IMR-90 (cell line): ENCODE measurements at regions not wholly inside any gene's neighbourhood (a gene's known extent, or its start where the extent isn't known, plus 50 kb on each side); places are given as distances from the start of the nearest gene placed in this dataset.

Experiments used
- ATAC-seq: fragments of 200-7000 bp; cut with Tn5 transposase; 2 replicates; pipeline ENCODE4 v1.9.1; 2020; ENCODE audit warnings: low read depth, mild to moderate bottlenecking, moderate library complexity
- BruUV-seq: library from RNA; stranded (reverse); fragments of 400-500 nt; replicated peaks from 2 replicates; lab custom pipeline; 2021; lab: Mats Ljungman, UMichigan
- CTCF ChIA-PET: fragments of 300-600 bp; formaldehyde crosslinking; extraction: SDS; loops from one replicate; lab custom pipeline; 2021; ENCODE audit warnings: antibody characterized with exemption; lab: Yijun Ruan, JAX
- POLR2A ChIA-PET: fragments of 300-600 bp; sonication (Branson Sonifier 250); formaldehyde crosslinking; loops from one replicate; lab custom pipeline; 2022; ENCODE audit warnings: antibody characterized with exemption; ENCODE audit not compliant: unreplicated experiment; lab: Charles Lee
- DNase-seq: peaks from one replicate; pipeline ENCODE4 v3.0.0; 2013
- H2AFZ ChIP-seq: replicated peaks from 2 replicates; pipeline ENCODE3; 2013; ENCODE audit warnings: low read length, mild to moderate bottlenecking; ENCODE audit not compliant: poor library complexity
- H2AK5ac ChIP-seq: 2 replicates; pipeline ENCODE4 v1.6.1; 2013; ENCODE audit warnings: low read depth, low read length, inconsistent platforms
- H2AK9ac ChIP-seq: replicated peaks from 2 replicates; pipeline ENCODE3; 2013; ENCODE audit warnings: mild to moderate bottlenecking, low read depth, low read length, moderate library complexity; ENCODE audit not compliant: poor library complexity
- H2BK120ac ChIP-seq: 2 replicates; pipeline ENCODE4 v1.6.1; 2013; ENCODE audit warnings: low read depth, low read length, inconsistent platforms
- H2BK15ac ChIP-seq: 3 replicates; pipeline ENCODE4 v1.6.1; 2013; ENCODE audit warnings: low read depth, low read length, inconsistent platforms
- H2BK20ac ChIP-seq: 2 replicates; pipeline ENCODE4 v1.6.1; 2013; ENCODE audit warnings: low read depth, mild to moderate bottlenecking, inconsistent platforms, low read length, moderate library complexity
- H2BK5ac ChIP-seq: 2 replicates; pipeline ENCODE4 v1.6.1; 2013; ENCODE audit warnings: mild to moderate bottlenecking, low read depth, low read length, inconsistent platforms; ENCODE audit not compliant: poor library complexity, severe bottlenecking
- H3K14ac ChIP-seq: replicated peaks from 2 replicates; pipeline ENCODE4 v1.6.1; 2013; ENCODE audit warnings: low read depth, low read length, inconsistent platforms
- H3K18ac ChIP-seq: 2 replicates; pipeline ENCODE4 v1.6.1; 2013; ENCODE audit warnings: low read depth, low read length, control low read depth
- H3K23ac ChIP-seq: 2 replicates; pipeline ENCODE4 v1.6.1; 2013; ENCODE audit warnings: low read depth, low read length, inconsistent platforms
- H3K27ac ChIP-seq: 2 replicates; pipeline ENCODE4 v1.5.1; 2013; ENCODE audit warnings: mild to moderate bottlenecking, control low read depth, low read length; ENCODE audit not compliant: insufficient read depth
- H3K27me3 ChIP-seq: 2 replicates; pipeline ENCODE4 v1.6.1; 2013; ENCODE audit warnings: low read length; ENCODE audit not compliant: control insufficient read depth, insufficient read depth
- H3K36me3 ChIP-seq: 2 replicates; pipeline ENCODE4 v1.6.1; 2013; ENCODE audit warnings: low read length, mixed read lengths; ENCODE audit not compliant: control insufficient read depth, insufficient read depth
- H3K4ac ChIP-seq: 2 replicates; pipeline ENCODE4 v1.6.1; 2013; ENCODE audit warnings: low read depth, low read length, inconsistent platforms
- H3K4me1 ChIP-seq: 2 replicates; pipeline ENCODE4 v1.6.1; 2013; ENCODE audit warnings: low read length, mixed read lengths; ENCODE audit not compliant: control insufficient read depth, insufficient read depth
- H3K4me2 ChIP-seq: 2 replicates; pipeline ENCODE4 v1.6.1; 2013; ENCODE audit warnings: low read depth, mild to moderate bottlenecking, control low read depth, low read length, moderate library complexity
- H3K4me3 ChIP-seq: 2 replicates; pipeline ENCODE4 v1.5.1; 2013; ENCODE audit warnings: low read depth, mild to moderate bottlenecking, control low read depth, low read length, moderate library complexity; ENCODE audit not compliant: insufficient read depth
- H3K56ac ChIP-seq: 2 replicates; pipeline ENCODE4 v1.6.1; 2013; ENCODE audit warnings: low read length, inconsistent platforms; ENCODE audit not compliant: insufficient read depth; ENCODE audit errors: extremely low read depth
- H3K79me1 ChIP-seq, 2 experiments: 2 replicates each; pipeline ENCODE4 v1.6.1; 2013; ENCODE audit warnings: low read length in 2 of 2, inconsistent platforms in 1 of 2, low read depth in 1 of 2
- H3K9ac ChIP-seq: 2 replicates; pipeline ENCODE4 v1.6.1; 2013; ENCODE audit warnings: low read depth, low read length, control low read depth
- H3K9me1 ChIP-seq: 2 replicates; pipeline ENCODE4 v1.6.1; 2013; ENCODE audit warnings: low read length, inconsistent platforms; ENCODE audit not compliant: insufficient read depth
- H3K9me3 ChIP-seq: 2 replicates; pipeline ENCODE4 v1.6.1; 2013; ENCODE audit warnings: low read length; ENCODE audit not compliant: control insufficient read depth, insufficient read depth
- H4K20me1 ChIP-seq: 2 replicates; pipeline ENCODE4 v1.6.1; 2013; ENCODE audit warnings: low read length, inconsistent platforms; ENCODE audit not compliant: insufficient read depth
- H4K5ac ChIP-seq: 2 replicates; pipeline ENCODE4 v1.6.1; 2013; ENCODE audit warnings: mild to moderate bottlenecking, low read depth, low read length, control low read depth
- H4K8ac ChIP-seq, 2 experiments: 2 replicates each; pipeline ENCODE4 v1.6.1; 2013; ENCODE audit warnings: low read depth in 2 of 2, low read length in 2 of 2, control low read depth in 1 of 2, inconsistent platforms in 1 of 2
- H4K91ac ChIP-seq: 2 replicates; pipeline ENCODE4 v1.6.1; 2013; ENCODE audit warnings: low read depth, low read length, inconsistent platforms; ENCODE audit not compliant: insufficient read depth
- CEBPB ChIP-seq: IDR thresholded peaks from 2 replicates; pipeline ENCODE4 v1.6.1; 2012; ENCODE audit warnings: low read depth, low read length, improper control_type of control experiment
- CHD1 ChIP-seq: IDR thresholded peaks from 2 replicates; pipeline ENCODE4 v1.6.1; 2012; ENCODE audit warnings: low read depth, low read length, improper control_type of control experiment
- ELK1 ChIP-seq: fragments of 150-350 bp; IDR thresholded peaks from 2 replicates; pipeline ENCODE4 v1.6.1; 2016; ENCODE audit warnings: low read depth, mild to moderate bottlenecking, low read length, moderate library complexity, borderline replicate concordance
- FOS ChIP-seq: fragments of 150-350 bp; IDR thresholded peaks from 2 replicates; pipeline ENCODE4 v1.6.1; 2016; ENCODE audit warnings: low read depth, low read length
- MAZ ChIP-seq: IDR thresholded peaks from 2 replicates; pipeline ENCODE4 v1.6.1; 2012; ENCODE audit warnings: low read depth, mild to moderate bottlenecking, low read length, improper control_type of control experiment, moderate library complexity, borderline replicate concordance
- MXI1 ChIP-seq: IDR thresholded peaks from 2 replicates; pipeline ENCODE4 v1.6.1; 2012; ENCODE audit warnings: low read depth, mild to moderate bottlenecking, low read length, moderate library complexity, borderline replicate concordance
- NFE2L2 ChIP-seq: fragments of 150-350 bp; IDR thresholded peaks from 2 replicates; pipeline ENCODE4 v1.6.1; 2016; ENCODE audit warnings: low read depth, mild to moderate bottlenecking, low read length
- RAD21 ChIP-seq: IDR thresholded peaks from 2 replicates; pipeline ENCODE4 v1.6.1; 2012; ENCODE audit warnings: low read length, improper control_type of control experiment
- SMC3 ChIP-seq: fragments of 150-350 bp; IDR thresholded peaks from 2 replicates; pipeline ENCODE4 v1.6.1; 2016; ENCODE audit warnings: low read depth, mild to moderate bottlenecking, antibody characterized with exemption, low read length, moderate library complexity
- USF2 ChIP-seq: fragments of 150-350 bp; IDR thresholded peaks from 2 replicates; pipeline ENCODE4 v1.6.1; 2017; ENCODE audit warnings: mild to moderate bottlenecking, antibody characterized with exemption, low read length, low read depth
- WGBS, 2 experiments: methylation state at CpG; one replicate each; pipeline versions ENCODE4 v1.1.5 to v1.1.7; 2013; ENCODE audit warnings: missing lambda C conversion rate in 2 of 2; ENCODE audit not compliant: insufficient read length in 1 of 2; ENCODE audit errors: extremely low coverage in 2 of 2; 5-methylcytosine and 5-hydroxymethylcytosine counted together
- dilution Hi-C: fragments of 300-500 bp; cut with HindIII; formaldehyde crosslinking; loops from one replicate; pipeline ENCODE4 v1.14.3; 2018; ENCODE audit warnings: low sequenced_read_pairs; ENCODE audit not compliant: unreplicated experiment
- in situ Hi-C: fragments of 300-500 bp; cut with MboI; formaldehyde crosslinking; loops from 3 replicates; pipeline ENCODE4 v1.14.3; 2019; ENCODE audit warnings: low sequenced_read_pairs, inconsistent platforms, mixed read lengths
- intact Hi-C: fragments of 100-400 bp; cut with micrococcal nuclease; formaldehyde crosslinking; loops from 2 replicates; pipeline ENCODE4 v1.10.0; 2022

- intact Hi-C loops: no loop called here
Measured at GRCh38 chr5:125660231-125660895, 762.8 kb upstream of the GRAMD2B start.

More at GRCh38 chr5:125660231-125660895, 762.8 kb upstream of the GRAMD2B start:
- H2BK20ac ChIP-seq: no peak overlapping the region
- POLR2A ChIA-PET: no interaction called here
- no peak overlapping the region for H4K8ac ChIP-seq
- H3K79me1 ChIP-seq: no peaks in the 10 kb centered on the region
- CTCF ChIA-PET: no interaction called here
- H3K36me3 ChIP-seq: no peaks in the 10 kb centered on the region
- no peak overlapping the region for H3K14ac ChIP-seq
- H3K18ac ChIP-seq: no peak overlapping the region
- H3K9ac ChIP-seq: no peak overlapping the region
- TF ChIP-seq SMC3 (no peak), FOS (no peak), RAD21 (no peak), MXI1 (no peak), CEBPB (no peak), ELK1 (no peak), CHD1 (no peak), MAZ (no peak), NFE2L2 (no peak), USF2 (no peak)
- H3K9me1 ChIP-seq: no peaks in the 10 kb centered on the region
- no peak overlapping the region for H3K23ac ChIP-seq
- in situ Hi-C loops: no loop called here
- no peak overlapping the region for H3K4me3 ChIP-seq
- H3K27me3 ChIP-seq: no peaks in the 10 kb centered on the region; the same call in 1 of the 2 replicates
- DNase-seq (no peak), ATAC-seq (no peak)
- H4K5ac ChIP-seq: no peak overlapping the region
- no peak overlapping the region for H3K4me2 ChIP-seq
- no peak overlapping the region for H2BK5ac ChIP-seq
- H4K91ac ChIP-seq: no peak overlapping the region
- H2AFZ ChIP-seq: no peak overlapping the region
- no peak overlapping the region for H3K4ac ChIP-seq
- WGBS, 2 experiments: no CpG with 5 or more reads among the region's 1 CpG
- no peaks in the 10 kb centered on the region for H3K9me3 ChIP-seq
- H3K27ac ChIP-seq: no peak overlapping the region
- no peaks in the 10 kb centered on the region for H4K20me1 ChIP-seq
- H3K4me1 ChIP-seq: no peaks in the 10 kb centered on the region
- no peak overlapping the region for H2AK9ac ChIP-seq
- no peak overlapping the region for H2BK15ac ChIP-seq
- no peak overlapping the region for H3K56ac ChIP-seq
- no TSS peak for BruUV-seq
- dilution Hi-C loops: no loop called here
- H2AK5ac ChIP-seq: no peak overlapping the region
- H2BK120ac ChIP-seq: no peak overlapping the region
